NCI-H460 (cell line): ENCODE measurements at regions not wholly inside any gene's neighbourhood (a gene's known extent, or its start where the extent isn't known, plus 50 kb on each side); places are given as distances from the start of the nearest gene placed in this dataset.
"Not testable (repeated sequence)": the region's sequence is repeated elsewhere in the genome, so short reads cannot be mapped to it uniquely, and the experiment has no call there.

Experiments
- DNase-seq: peaks from one replicate; pipeline ENCODE4 v3.0.0-alpha.2; 2016; ENCODE audit warnings: low read depth; ENCODE audit errors: extremely low read depth

DNA sequence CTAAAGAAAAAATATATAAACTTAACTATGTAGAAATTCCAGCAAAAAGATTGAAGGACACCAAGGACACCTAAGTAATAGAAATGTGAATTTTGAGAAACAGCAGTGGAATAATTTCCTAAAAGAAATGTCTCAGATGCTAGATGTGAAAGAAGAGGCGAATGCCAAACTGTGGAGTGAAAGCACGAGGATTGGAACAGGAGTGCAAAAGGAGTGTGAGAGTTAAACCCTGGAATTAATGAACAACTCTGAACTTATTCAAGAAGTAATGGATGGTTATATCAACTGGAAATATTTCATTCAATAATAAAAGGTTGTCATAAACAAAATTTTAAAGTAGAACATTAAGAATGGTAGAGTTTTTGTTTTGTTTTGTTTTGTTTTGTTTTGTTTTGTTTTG lies 78.5 kb upstream of the SGIP1 start:
- no peak for DNase-seq

DNA sequence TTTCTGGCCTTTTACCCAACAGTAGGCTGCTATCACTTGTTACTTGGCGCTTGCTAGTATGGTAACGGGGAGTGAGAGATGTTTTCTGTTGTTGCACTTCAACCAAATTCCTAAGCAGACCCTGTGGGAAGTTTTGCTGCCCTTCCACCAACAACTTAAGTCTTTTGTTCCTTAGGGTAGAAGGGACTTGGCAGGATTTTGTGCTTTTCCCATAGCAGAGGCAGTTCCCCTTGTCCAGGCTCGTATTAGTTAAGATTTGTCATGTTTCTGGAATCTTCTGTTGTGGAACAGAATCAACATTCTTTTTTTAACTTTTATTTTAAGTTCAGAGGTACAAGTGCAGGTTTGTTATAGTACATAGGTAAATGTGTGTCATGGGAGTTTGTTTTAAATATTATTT lies 73.2 kb upstream of the SGIP1 start:
- no peak for DNase-seq

DNA sequence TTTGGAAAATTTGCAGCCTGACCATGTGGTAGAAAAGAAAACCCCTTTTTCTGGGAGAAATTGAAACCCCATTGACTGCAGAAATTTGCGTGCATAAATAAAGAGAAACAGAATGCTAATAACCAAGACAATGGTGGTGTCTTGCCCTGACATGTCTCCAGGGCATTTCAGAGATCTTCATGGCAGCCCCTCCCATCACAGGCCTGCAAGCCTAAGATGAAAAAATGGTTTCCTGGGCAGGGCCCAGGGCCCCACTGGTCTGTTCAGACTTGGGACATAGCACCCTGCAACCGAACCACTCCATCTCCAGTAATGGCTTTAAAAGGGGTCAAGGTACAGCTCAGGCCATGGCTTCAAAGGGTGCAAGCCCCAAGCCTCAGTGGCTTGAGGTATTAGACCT lies 71.6 kb upstream of the SGIP1 start:
- no peak for DNase-seq

DNA sequence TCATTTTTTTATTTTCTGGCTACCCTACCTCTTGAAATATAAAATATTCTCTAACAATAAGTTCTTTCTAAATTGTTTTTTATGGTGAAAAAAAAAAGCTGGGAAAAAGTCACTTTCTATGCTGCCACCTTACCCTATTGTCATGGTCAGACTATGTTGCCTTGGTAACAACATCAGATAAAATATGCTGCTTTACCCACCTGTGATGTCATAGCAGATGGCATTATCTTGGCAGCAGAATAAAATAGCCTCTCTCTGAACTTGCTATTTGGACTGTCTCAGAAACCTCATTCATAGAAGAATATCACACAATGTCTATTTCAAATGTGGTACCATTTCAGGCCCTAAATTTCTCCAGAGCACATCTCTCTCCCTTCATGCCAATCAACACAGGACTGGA lies 69.6 kb upstream of the SGIP1 start:
- DNase-seq, result no peak

DNA sequence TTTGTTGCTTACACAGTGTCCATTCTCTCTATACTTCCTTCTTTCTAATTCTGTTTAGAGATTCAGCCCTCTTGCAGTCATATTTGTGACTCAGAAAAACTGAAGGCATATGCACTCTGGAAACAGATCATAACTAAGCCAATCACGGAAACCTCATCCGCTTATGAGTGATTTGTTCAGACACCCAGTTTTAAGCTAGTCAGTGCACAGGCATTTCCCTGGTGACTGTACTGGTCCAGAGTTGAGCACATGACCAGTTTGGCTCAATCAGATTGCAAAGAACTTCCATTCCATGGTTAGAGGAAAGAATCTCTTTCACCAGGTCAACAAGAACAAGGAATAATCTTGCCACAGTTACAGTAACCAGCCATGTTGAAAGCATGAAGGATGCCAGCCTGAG lies 69.2 kb upstream of the SGIP1 start:
- no peak for DNase-seq

DNA sequence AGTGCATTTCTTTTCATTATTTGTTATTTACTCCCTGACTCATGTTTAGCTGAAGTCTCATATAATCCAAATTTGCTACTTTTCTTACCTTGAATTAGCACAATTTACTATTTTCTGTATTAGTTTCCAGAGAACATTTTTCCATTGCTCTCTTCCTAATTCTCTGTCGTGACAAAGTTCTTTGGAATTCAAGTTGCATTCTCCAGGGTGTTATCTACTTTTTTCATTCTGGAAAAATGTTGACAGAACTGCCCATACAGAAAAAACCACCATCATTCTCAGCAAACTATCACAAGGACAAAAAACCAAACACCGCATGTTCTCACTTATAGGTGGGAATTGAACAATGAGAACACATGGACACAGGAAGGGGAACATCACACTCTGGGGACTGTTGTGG lies 67.3 kb upstream of the SGIP1 start:
- DNase-seq, result not testable (repeated sequence)

DNA sequence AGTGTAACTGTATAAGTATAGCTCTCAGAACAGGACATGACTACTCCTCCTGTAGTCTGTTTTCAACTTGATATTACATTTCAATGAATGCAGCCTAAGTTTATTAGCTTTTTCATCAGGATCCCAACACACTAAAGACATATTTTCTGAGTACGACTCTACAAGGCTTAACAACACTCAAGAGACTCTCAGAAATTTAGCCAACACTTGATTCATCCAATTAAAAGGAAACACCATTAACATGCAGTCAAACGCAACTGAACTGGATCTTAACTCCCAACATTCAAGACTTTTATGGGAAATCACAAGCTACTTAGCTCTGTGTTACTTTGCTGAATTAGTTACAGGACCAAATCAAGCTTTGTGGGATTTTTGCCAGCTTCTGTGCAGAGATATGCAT lies 65.2 kb upstream of the SGIP1 start:
- DNase-seq, result no peak

DNA sequence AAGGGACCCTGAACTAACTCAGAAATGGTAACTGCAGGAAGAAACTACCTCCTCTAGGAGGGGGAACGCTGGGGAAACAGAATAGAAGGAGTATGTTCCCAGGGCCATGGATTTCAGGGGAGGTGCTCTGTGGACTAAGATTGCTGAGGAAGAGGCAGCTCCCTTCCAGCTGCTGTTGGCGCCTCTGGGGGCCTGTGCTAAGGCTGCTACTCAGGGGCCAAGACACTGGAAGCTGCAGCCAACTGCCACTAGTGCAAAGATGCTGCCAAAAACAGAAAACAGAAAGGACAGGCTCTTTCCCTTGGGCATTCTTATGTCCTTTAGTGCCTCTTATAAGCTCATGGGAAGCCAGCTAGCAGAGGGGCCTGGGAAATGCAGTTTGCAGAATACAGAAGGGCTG lies 58.0 kb upstream of the SGIP1 start:
- no peak for DNase-seq

DNA sequence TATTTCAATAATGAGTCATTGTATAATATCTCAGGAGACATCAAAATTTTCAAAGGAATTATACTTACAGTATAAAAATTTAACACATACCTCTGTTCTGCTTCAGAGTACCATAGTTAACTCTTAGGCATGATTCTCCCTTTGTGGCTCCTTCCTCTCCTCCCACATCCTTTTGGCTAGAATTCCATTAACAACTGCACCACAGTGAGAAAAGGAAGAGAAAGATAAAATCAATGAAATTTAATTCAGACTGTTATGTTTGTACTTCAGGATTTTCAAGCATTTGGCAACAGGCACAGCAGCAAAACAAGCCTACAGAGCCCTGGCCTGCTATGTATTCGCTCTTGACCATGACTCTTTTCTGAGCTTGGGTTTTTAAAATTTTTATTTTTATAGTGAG lies 57.2 kb upstream of the SGIP1 start:
- DNase-seq, result no peak

DNA sequence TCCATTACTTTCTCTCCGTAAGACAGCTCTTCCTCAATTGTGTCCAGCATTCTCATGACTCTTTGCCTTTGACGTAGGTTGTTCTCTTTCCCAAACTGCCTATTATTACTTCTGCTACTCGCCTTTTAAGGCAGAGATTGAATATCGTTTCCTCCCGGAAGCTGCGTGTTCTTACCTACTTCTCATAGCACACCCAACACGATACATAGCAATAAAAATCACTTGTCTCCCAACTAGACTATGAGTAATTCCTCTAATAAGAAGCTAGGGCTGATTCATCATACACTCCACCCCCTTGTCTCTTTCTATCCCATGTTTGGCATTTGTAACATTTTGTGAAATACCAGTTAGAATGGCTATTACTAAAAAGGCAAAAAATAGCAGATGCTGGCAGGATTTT lies 55.8 kb upstream of the SGIP1 start:
- DNase-seq, result no peak

DNA sequence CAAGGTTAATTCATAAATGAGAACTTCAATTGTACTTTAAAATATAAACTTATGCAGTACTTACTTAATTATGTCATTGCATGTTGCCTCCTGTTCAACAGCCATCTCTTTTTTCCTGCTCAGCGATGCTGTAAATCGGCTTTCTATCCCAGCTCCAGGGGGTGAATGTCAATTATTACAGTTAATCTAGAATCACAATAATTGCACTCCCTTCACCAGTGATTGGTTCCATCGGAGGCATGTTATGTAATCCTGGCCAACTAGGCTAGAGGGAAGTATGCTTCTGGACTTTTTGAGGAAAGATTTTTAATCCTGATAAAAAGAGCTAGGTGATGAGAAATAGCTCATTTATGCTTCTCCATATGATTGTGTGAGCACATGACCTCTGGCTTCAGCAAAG lies 53.8 kb upstream of the SGIP1 start:
- no peak for DNase-seq

DNA sequence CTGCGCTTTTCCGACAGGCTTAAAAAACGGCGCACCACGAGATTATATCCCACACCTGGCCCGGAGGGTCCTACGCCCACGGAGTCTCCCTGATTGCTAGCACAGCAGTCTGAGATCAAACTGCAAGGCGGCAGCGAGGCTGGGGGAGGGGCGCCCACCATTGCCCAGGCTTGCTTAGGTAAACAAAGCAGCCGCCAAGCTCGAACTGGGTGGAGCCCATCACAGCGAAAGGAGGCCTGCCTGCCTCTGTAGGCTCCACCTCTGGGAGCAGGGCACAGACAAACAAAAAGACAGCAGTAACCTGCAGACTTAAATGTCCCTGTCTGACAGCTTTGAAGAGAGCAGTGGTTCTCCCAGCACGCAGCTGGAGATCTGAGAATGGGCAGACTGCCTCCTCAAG lies 52.7 kb upstream of the SGIP1 start:
- not testable (repeated sequence) for DNase-seq
